GM10266 (cell line): ENCODE measurements at regions not wholly inside any gene's neighbourhood (a gene's known extent, or its start where the extent isn't known, plus 50 kb on each side); places are given as distances from the start of the nearest gene placed in this dataset.
A peak's percentile ranks its signal among the peaks of the same experiment; 100 is the strongest.

ENCODE experiments used
- DNase-seq: peaks from one replicate; pipeline ENCODE4 v3.0.0; 2012; ENCODE audit errors: extremely low spot score
- TF ChIP-seq, protein P1 (sequence below): IDR thresholded peaks from 2 replicates; pipeline ENCODE4 v1.5.1; 2012; ENCODE audit warnings: mild to moderate bottlenecking, low read depth; ENCODE audit not compliant: control insufficient read depth, insufficient read depth; ENCODE audit errors: missing control alignments

DNA sequence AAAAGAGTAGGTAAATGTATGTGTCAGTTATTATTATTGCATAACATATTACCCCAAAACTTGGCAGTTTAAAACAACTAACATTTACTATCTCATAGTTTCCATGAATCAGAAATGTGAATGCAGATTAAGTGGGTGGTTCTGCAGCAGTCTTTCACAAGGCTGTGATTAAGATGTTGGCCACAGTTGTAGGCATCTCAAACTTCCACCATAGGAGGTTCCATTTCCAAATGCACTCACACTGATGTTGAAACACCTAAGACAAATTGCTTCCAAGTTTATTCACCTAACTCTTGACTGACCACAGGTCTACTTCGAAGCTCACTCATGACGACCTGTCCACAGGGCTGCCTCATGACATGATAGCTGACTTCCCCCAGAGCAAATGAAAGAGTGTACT is 360.8 kb downstream of the GRB14 start:
- TF ChIP-seq, protein P1, sequence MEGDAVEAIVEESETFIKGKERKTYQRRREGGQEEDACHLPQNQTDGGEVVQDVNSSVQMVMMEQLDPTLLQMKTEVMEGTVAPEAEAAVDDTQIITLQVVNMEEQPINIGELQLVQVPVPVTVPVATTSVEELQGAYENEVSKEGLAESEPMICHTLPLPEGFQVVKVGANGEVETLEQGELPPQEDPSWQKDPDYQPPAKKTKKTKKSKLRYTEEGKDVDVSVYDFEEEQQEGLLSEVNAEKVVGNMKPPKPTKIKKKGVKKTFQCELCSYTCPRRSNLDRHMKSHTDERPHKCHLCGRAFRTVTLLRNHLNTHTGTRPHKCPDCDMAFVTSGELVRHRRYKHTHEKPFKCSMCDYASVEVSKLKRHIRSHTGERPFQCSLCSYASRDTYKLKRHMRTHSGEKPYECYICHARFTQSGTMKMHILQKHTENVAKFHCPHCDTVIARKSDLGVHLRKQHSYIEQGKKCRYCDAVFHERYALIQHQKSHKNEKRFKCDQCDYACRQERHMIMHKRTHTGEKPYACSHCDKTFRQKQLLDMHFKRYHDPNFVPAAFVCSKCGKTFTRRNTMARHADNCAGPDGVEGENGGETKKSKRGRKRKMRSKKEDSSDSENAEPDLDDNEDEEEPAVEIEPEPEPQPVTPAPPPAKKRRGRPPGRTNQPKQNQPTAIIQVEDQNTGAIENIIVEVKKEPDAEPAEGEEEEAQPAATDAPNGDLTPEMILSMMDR: no peak
- DNase-seq: no peak

DNA sequence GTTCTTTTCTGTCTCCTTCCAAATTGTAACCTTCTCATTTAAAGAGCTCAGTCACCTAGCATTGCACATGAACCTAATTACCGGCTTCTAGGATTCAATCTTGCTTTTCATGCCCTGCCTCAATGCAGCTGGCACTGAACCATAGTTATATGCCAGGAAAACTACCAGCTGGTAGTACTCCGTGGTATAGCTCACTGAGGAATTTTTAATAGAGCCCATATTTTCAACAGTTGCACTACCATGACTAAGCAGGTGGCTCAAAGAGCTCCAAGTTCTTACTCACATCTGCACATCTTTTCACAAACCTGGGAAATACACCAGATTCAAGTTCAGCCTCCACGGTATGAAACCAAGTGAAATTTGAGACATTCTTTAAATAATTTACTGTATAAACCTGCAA is 363.5 kb downstream of the GRB14 start:
- TF ChIP-seq, protein P1: no peak
- DNase-seq: no peak

DNA sequence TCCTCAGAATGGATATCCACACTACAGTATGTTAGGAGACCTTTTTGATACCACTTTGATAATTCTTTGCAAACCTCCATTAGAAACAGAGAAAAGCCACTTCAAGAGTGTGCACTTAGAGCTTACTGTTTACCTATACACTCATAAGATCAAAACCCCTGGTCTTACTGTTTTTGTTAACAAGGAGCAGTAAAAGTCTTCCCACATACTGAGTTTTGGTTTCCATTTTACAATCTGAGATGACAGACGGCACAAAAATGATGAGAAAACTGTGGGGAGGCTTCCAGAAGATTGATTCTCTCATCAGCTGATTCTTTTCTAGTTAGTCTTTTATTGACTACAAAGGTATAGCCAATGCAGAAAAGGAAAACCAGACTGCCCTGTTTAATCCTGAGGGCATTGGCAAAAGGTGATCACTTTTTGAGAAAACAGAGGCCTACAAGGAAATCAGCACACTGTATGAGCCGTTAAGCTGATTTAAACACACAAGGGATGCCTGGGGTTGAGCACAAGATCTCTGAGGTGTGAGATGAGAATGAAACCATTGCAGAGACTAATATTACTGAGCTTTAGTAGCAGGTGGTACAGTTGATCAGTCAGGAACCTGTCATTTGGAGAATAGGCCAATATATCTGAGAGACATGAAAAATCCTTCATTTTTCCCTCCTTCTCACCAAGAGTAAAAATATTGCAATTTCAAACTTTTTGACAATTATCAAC is 368.6 kb downstream of the GRB14 start:
- DNase-seq: peak; percentile 5
- TF ChIP-seq, protein P1: no peak

DNA sequence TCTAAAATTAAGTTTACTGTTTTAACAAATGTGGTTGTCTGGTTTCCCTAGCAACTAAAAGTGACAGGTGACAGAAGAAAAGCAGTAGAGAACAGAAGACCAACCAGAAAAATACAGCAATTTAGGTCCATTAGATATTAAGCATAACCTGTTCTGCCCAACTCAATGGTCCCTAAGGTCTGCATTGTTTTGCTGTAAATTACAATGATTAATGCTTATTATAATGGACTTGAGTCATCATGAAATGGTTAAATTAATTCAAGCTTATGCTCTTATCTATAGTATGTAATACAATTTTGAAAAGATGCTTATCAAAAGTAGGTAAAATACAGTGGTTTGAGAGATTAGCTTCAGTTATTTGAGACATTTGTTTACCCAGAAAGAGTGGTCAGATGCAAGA is 378.0 kb downstream of the GRB14 start:
- TF ChIP-seq, protein P1: no peak
- no peak for DNase-seq

DNA sequence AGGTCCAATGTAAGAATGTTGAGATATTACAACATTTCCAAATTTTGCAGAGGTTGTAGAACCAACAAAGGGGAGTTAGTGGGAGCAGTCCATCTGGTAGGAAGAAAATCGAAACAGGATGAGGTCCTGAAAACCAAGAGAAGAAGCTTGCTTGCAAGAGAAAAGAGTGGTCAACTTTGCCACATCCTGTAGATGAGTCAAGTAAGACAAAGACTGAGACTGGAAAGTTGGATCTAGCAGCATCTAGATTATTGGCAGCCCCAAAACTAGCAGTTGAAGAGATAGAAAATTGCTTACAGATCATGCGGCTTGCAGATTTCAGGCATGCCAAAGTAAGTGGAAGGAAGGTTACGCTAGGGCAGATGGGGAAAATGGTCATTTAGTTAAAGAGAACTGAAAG is 378.9 kb downstream of the GRB14 start:
- TF ChIP-seq, protein P1: no peak
- no peak for DNase-seq

DNA sequence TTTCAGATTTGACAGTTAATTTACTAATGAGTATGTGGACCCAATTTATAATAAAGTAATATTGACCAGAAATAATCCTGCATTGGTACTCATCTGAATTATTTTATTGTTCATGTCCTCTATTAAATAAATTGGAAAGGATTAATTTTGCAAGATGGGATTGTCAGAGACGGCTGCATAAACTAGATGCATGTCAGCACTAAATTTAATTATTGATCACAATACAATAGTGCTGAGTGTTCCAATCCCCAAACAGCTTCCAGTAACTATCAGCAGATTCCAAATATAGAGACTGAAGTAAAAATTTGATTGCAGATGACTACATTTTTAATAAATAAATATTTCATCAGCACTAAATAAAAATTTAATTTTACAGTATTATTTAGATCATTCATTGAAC is 387.2 kb downstream of the GRB14 start:
- TF ChIP-seq, protein P1: no peak
- DNase-seq: no peak

DNA sequence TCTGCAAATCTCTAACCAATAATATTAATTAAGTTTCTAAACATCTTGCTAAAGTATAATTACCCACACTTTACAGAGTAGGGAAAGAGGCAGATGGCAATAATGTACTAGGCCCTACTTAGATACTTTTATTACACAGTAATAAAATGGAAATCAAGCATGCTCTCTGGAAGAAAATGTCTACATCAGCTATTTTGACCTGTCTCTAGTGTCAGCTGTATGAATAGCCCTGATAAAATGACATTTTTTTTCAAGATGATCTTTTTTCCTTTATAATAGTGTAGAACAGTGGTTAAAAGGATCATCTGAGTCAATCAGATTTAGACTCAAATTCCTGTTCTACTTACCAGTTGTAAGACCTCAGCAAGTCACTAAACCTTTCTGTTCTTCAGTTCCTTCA is 397.3 kb downstream of the GRB14 start:
- DNase-seq: no peak
- TF ChIP-seq, protein P1: no peak
